Caco-2 (cell line): ENCODE measurements at regions not wholly inside any gene's neighbourhood (a gene's known extent, or its start where the extent isn't known, plus 50 kb on each side); places are given as distances from the start of the nearest gene placed in this dataset.

Source experiments
- BruUV-seq: library from RNA; stranded (reverse); fragments of 400-500 nt; replicated peaks from 2 replicates; lab custom pipeline; 2021; lab: Mats Ljungman, UMichigan
- CTCF ChIA-PET: fragments of 300-600 bp; sonication (Branson Sonifier 250); formaldehyde crosslinking; loops from one replicate; lab custom pipeline; 2022; ENCODE audit warnings: antibody characterized with exemption; lab: Charles Lee
- POLR2A ChIA-PET: fragments of 300-600 bp; sonication (Branson Sonifier 250); formaldehyde crosslinking; loops from one replicate; lab custom pipeline; 2022; ENCODE audit warnings: antibody characterized with exemption; lab: Charles Lee
- DNase-seq, 2 experiments: peaks; one replicate each; pipeline versions ENCODE4 v3.0.0 to v3.0.0-alpha.2; 2020 to 2022
- H3K27me3 ChIP-seq: replicated peaks from 2 replicates; pipeline ENCODE4 v1.6.0; 2011; ENCODE audit warnings: low read length; ENCODE audit not compliant: control insufficient read depth, insufficient read depth
- H3K36me3 ChIP-seq: 2 replicates; pipeline ENCODE4 v1.5.1; 2011; ENCODE audit warnings: low read length; ENCODE audit not compliant: control insufficient read depth, insufficient read depth
- H3K4me1 ChIP-seq: fragments of 250-450 bp; sonication (Bioruptor Pico); 2 replicates; pipeline ENCODE4 v1.5.1; 2020; ENCODE audit warnings: mild to moderate bottlenecking
- H3K4me3 ChIP-seq: 2 replicates; pipeline ENCODE4 v1.5.1; 2011; ENCODE audit warnings: low read depth, mild to moderate bottlenecking, control low read depth, low read length
- H3K9me3 ChIP-seq: fragments of 250-450 bp; sonication (Bioruptor Pico); 2 replicates; pipeline ENCODE4 v1.5.1; 2020; ENCODE audit warnings: mild to moderate bottlenecking, moderate library complexity
- H3K27ac Mint-ChIP-seq: one replicate; pipeline ENCODE4 v1.8.0; 2022; ENCODE audit warnings: mixed read lengths; ENCODE audit not compliant: unreplicated experiment
- H3K27me3 Mint-ChIP-seq: one replicate; pipeline ENCODE4 v1.8.0; 2022; ENCODE audit warnings: mixed read lengths; ENCODE audit not compliant: insufficient read depth, unreplicated experiment
- H3K36me3 Mint-ChIP-seq: one replicate; pipeline ENCODE4 v1.8.0; 2022; ENCODE audit warnings: mild to moderate bottlenecking, mixed read lengths; ENCODE audit not compliant: insufficient read depth, unreplicated experiment
- H3K4me1 Mint-ChIP-seq: one replicate; pipeline ENCODE4 v1.8.0; 2022; ENCODE audit warnings: low read depth, mixed read lengths; ENCODE audit not compliant: unreplicated experiment
- H3K4me3 Mint-ChIP-seq: one replicate; pipeline ENCODE4 v1.8.0; 2022; ENCODE audit warnings: mild to moderate bottlenecking, moderate library complexity, mixed read lengths; ENCODE audit not compliant: unreplicated experiment
- H3K9me3 Mint-ChIP-seq: one replicate; pipeline ENCODE4 v1.8.0; 2022; ENCODE audit warnings: mixed read lengths; ENCODE audit not compliant: unreplicated experiment
- intact Hi-C: fragments of 100-400 bp; cut with micrococcal nuclease; formaldehyde crosslinking; loops from one replicate; pipeline ENCODE4 v1.10.0; 2022; ENCODE audit not compliant: unreplicated experiment
- TF ChIP-seq, protein P1 (sequence below), 2 experiments: fragments of 200-600 bp in 1 of 2; IDR thresholded peaks; 1 replicate in 1 of 2; 2 replicates in 1 of 2; pipeline versions ENCODE4 v1.5.1 to v1.8.0; 2011 to 2022; ENCODE audit warnings: antibody characterized with exemption in 1 of 2, control low read depth in 1 of 2, inconsistent platforms in 1 of 2, low read depth in 1 of 2, low read length in 1 of 2, mild to moderate bottlenecking in 1 of 2, moderate library complexity in 1 of 2; ENCODE audit not compliant: insufficient read depth in 1 of 2, severe bottlenecking in 1 of 2, unreplicated experiment in 1 of 2

DNA sequence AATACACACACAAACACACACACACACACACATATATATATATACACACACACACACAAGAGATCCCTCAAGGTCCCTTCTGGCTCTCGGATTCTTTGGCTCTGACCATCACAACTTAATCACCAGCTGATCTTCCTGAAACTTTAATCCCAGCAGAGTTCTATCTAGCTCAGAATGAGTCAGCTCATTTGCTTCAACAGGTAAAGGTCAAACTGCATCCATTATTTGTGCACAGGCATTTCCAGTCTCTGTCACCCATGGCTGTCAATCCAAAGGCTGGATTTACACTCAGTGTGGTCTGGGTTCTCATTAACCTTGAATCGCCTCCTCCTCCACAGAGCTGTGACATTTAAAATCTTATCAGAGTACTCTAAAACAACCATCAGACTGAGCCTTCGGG is 113.3 kb upstream of the TMPO start:
- intact Hi-C loops = no loop called here
- H3K27ac Mint-ChIP-seq = no peak overlapping the region
- no peak overlapping the region for H3K4me3 ChIP-seq
- no peaks in the 10 kb centered on the region for H3K36me3 ChIP-seq
- 0 out of 2 replicates have a peak, but pooled peaks cover 3% of the 10 kb centered on the region for H3K9me3 ChIP-seq
- H3K4me1 Mint-ChIP-seq = peaks cover 12% of the 10 kb centered on the region
- peak in 1 of 2 experiments; percentile 14 for DNase-seq
- no peak overlapping the region for H3K4me3 Mint-ChIP-seq
- H3K36me3 Mint-ChIP-seq = no peaks in the 10 kb centered on the region
- H3K27me3 ChIP-seq = no peaks in the 10 kb centered on the region
- peaks cover 35% of the 10 kb centered on the region for H3K4me1 ChIP-seq
- no peaks in the 10 kb centered on the region for H3K27me3 Mint-ChIP-seq
- no TSS peak for BruUV-seq
- ChIA-PET POLR2A (no interaction called here), CTCF (interaction anchor here (0.7 kb wide), 1 partner anchor 22 kb away, joined by 3 read pairs; no protein-coding TSS in a partner anchor)
- no peaks in the 10 kb centered on the region for H3K9me3 Mint-ChIP-seq
- TF ChIP-seq, protein P1, sequence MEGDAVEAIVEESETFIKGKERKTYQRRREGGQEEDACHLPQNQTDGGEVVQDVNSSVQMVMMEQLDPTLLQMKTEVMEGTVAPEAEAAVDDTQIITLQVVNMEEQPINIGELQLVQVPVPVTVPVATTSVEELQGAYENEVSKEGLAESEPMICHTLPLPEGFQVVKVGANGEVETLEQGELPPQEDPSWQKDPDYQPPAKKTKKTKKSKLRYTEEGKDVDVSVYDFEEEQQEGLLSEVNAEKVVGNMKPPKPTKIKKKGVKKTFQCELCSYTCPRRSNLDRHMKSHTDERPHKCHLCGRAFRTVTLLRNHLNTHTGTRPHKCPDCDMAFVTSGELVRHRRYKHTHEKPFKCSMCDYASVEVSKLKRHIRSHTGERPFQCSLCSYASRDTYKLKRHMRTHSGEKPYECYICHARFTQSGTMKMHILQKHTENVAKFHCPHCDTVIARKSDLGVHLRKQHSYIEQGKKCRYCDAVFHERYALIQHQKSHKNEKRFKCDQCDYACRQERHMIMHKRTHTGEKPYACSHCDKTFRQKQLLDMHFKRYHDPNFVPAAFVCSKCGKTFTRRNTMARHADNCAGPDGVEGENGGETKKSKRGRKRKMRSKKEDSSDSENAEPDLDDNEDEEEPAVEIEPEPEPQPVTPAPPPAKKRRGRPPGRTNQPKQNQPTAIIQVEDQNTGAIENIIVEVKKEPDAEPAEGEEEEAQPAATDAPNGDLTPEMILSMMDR (IDR thresholded peaks at IDR 0.05; ENCODE audit: insufficient read depth in 1 of 2, low read depth in 1 of 2, low read length in 1 of 2, severe bottlenecking in 1 of 2, unreplicated experiment in 1 of 2) = no peak

DNA sequence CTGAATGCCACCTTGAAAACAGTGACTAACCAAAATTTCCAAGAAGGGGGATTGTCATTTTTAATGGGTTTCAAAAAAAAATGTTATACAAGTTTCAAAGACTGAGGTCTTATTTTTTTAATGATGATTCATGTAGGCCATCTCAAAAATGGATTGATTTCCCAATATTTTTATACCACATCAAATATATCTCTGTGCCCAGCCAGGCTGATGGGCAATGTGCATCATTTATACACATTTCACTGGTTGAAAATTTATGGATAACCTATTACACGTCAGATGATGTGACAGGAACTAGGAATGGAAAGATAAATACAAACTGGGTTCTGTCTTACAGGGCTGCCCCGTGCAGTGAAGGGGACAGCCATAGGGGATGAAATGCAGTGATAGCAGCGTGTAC is 112.7 kb upstream of the TMPO start:
- no peak overlapping the region for H3K27ac Mint-ChIP-seq
- H3K27me3 ChIP-seq = no peaks in the 10 kb centered on the region
- no peaks in the 10 kb centered on the region for H3K27me3 Mint-ChIP-seq
- TF ChIP-seq, protein P1 (IDR thresholded peaks at IDR 0.05; ENCODE audit: insufficient read depth in 1 of 2, low read depth in 1 of 2, low read length in 1 of 2, severe bottlenecking in 1 of 2, unreplicated experiment in 1 of 2) = no peak
- H3K36me3 Mint-ChIP-seq = no peaks in the 10 kb centered on the region
- H3K4me3 Mint-ChIP-seq = no peak overlapping the region
- no peak overlapping the region for H3K4me3 ChIP-seq
- CTCF ChIA-PET = no interaction called here
- BruUV-seq = no TSS peak
- DNase-seq = no peak
- peaks cover 12% of the 10 kb centered on the region for H3K4me1 Mint-ChIP-seq
- H3K9me3 Mint-ChIP-seq = no peaks in the 10 kb centered on the region
- POLR2A ChIA-PET = no interaction called here
- intact Hi-C loops = no loop called here
- peaks cover 35% of the 10 kb centered on the region for H3K4me1 ChIP-seq
- no peaks in the 10 kb centered on the region for H3K36me3 ChIP-seq
- 0 out of 2 replicates have a peak, but pooled peaks cover 3% of the 10 kb centered on the region for H3K9me3 ChIP-seq

DNA sequence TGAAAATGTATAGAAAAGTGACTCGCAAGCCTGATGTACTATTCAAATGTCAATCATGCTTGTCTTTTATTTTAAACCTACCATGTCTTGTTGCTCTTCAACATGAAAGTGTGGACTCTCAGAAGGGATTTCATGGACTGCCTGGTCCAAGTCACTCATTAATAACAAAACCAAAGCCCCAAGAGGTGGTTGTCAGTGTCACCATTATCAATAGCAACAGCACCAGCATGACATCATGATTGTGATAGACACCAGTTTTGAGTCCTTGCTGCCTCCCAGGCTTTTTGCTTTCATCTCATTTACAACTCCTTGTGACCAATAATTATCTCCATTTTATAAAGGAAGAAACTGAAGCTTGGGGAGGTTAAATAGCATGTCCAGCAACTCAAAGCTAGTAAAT is 112.0 kb upstream of the TMPO start:
- TF ChIP-seq, protein P1 (IDR thresholded peaks at IDR 0.05; ENCODE audit: insufficient read depth in 1 of 2, low read depth in 1 of 2, low read length in 1 of 2, severe bottlenecking in 1 of 2, unreplicated experiment in 1 of 2) = no peak
- Histone ChIP-seq H3K4me3 (no peak overlapping the region), H3K27me3 (no peaks in the 10 kb centered on the region), H3K9me3 (0 out of 2 replicates have a peak, but pooled peaks cover 3% of the 10 kb centered on the region), H3K36me3 (no peaks in the 10 kb centered on the region), H3K4me1 (peaks cover 35% of the 10 kb centered on the region)
- Mint-ChIP-seq H3K4me3 (no peak overlapping the region), H3K36me3 (no peaks in the 10 kb centered on the region), H3K4me1 (peaks cover 12% of the 10 kb centered on the region), H3K27me3 (no peaks in the 10 kb centered on the region), H3K27ac (no peak overlapping the region), H3K9me3 (no peaks in the 10 kb centered on the region)
- POLR2A ChIA-PET = no interaction called here
- CTCF ChIA-PET = no interaction called here
- no TSS peak for BruUV-seq
- no peak for DNase-seq
- intact Hi-C loops = no loop called here
